ENCODE measurements at regions not wholly inside any gene's neighbourhood (a gene's known extent, or its start where the extent isn't known, plus 50 kb on each side); places are given as distances from the start of the nearest gene placed in this dataset.

DNA sequence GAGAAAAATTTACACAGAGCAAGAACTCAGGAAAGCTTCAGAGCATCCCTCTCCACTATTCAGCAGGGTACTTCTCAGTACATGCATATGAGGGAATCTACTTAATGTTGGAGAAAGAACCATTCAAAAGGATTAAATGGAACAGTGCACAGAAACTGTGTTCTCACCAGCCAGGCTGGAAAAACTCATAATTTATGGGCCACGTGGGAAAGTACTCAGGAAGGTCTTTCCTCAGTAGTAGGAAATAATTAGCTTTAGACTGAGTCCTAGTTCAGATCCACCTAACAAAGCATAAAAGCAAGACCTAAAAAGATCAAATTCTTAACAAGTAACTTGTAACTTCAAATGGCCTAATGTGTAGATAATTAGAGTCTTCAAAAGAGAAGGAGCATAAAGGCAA, 134.0 kb downstream of the FAM76B start:
- TF ChIP-seq, protein P1, sequence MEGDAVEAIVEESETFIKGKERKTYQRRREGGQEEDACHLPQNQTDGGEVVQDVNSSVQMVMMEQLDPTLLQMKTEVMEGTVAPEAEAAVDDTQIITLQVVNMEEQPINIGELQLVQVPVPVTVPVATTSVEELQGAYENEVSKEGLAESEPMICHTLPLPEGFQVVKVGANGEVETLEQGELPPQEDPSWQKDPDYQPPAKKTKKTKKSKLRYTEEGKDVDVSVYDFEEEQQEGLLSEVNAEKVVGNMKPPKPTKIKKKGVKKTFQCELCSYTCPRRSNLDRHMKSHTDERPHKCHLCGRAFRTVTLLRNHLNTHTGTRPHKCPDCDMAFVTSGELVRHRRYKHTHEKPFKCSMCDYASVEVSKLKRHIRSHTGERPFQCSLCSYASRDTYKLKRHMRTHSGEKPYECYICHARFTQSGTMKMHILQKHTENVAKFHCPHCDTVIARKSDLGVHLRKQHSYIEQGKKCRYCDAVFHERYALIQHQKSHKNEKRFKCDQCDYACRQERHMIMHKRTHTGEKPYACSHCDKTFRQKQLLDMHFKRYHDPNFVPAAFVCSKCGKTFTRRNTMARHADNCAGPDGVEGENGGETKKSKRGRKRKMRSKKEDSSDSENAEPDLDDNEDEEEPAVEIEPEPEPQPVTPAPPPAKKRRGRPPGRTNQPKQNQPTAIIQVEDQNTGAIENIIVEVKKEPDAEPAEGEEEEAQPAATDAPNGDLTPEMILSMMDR (IDR thresholded peaks at IDR 0.05 in 8 of 11, conservative IDR thresholded peaks at IDR 0.05 in 3 of 11) = no peak
- TF ChIP-seq POLR2A (IDR thresholded peaks at IDR 0.05) = no peak
- no peak for TF ChIP-seq POLR2AphosphoS5 (IDR thresholded peaks at IDR 0.05)

Measured in spleen (tissue), 7 donors.